GM19463 (cell line): ENCODE measurements at regions not wholly inside any gene's neighbourhood (a gene's known extent, or its start where the extent isn't known, plus 50 kb on each side); places are given as distances from the start of the nearest gene placed in this dataset.
"Not testable (repeated sequence)": the region's sequence is repeated elsewhere in the genome, so short reads cannot be mapped to it uniquely, and the experiment has no call there.

Experiments used
- ATAC-seq: cut with Tn5 transposase; IDR thresholded peaks from one replicate; pipeline ENCODE4 v1.9.1; 2021; ENCODE audit warnings: mild to moderate bottlenecking, moderate library complexity; ENCODE audit not compliant: unreplicated experiment

GRCh38 chr3:61378311-61378710 is 127.1 kb upstream of the FHIT start:
- no peak for ATAC-seq

- ATAC-seq: peak; percentile 94
These were observed 130.6 kb upstream of the FHIT start for GRCh38 chr3:61381745-61382392.

GRCh38 chr3:61387817-61388216 is 136.6 kb upstream of the FHIT start:
- ATAC-seq: no peak

- ATAC-seq: not testable (repeated sequence)
These were observed 142.3 kb upstream of the FHIT start for GRCh38 chr3:61393480-61393947.

GRCh38 chr3:61401359-61401758 is 150.1 kb upstream of the FHIT start:
- ATAC-seq: no peak

- ATAC-seq: no peak
These were observed 154.0 kb upstream of the PTPRG start for GRCh38 chr3:61407397-61407796.

GRCh38 chr3:61409638-61410037 is 151.7 kb upstream of the PTPRG start:
- no peak for ATAC-seq

- ATAC-seq: not testable (repeated sequence)
These were observed 151.0 kb upstream of the PTPRG start for GRCh38 chr3:61410358-61410757.

- ATAC-seq: no peak
These were observed 150.2 kb upstream of the PTPRG start for GRCh38 chr3:61411009-61411662.

- peak; percentile 79 for ATAC-seq
These were observed 146.9 kb upstream of the PTPRG start for GRCh38 chr3:61414456-61414855.

GRCh38 chr3:61415201-61415600 is 146.2 kb upstream of the PTPRG start:
- ATAC-seq: no peak

- no peak for ATAC-seq
These were observed 144.8 kb upstream of the PTPRG start for GRCh38 chr3:61416618-61417017.

- ATAC-seq: no peak
These were observed 144.0 kb upstream of the PTPRG start for GRCh38 chr3:61417352-61417751.

GRCh38 chr3:61420136-61420759 is 141.1 kb upstream of the PTPRG start:
- peak; percentile 78 for ATAC-seq

- no peak for ATAC-seq
These were observed 138.3 kb upstream of the PTPRG start for GRCh38 chr3:61422945-61423673.

GRCh38 chr3:61425356-61425755 is 136.0 kb upstream of the PTPRG start:
- ATAC-seq: no peak

GRCh38 chr3:61429106-61429505 is 132.3 kb upstream of the PTPRG start:
- no peak for ATAC-seq

GRCh38 chr3:61434901-61435300 is 126.5 kb upstream of the PTPRG start:
- not testable (repeated sequence) for ATAC-seq

- ATAC-seq: not testable (repeated sequence)
These were observed 126.0 kb upstream of the PTPRG start for GRCh38 chr3:61435361-61435760.

GRCh38 chr3:61438253-61439121 is 122.9 kb upstream of the PTPRG start:
- no peak for ATAC-seq

GRCh38 chr3:61439122-61439458 is 122.3 kb upstream of the PTPRG start:
- ATAC-seq: no peak
